NCI-H69 (cell line): ENCODE measurements at regions not wholly inside any gene's neighbourhood (a gene's known extent, or its start where the extent isn't known, plus 50 kb on each side); places are given as distances from the start of the nearest gene placed in this dataset.

Experiments used
- DNase-seq: peaks from one replicate; lab custom pipeline; 2025; lab: John Stamatoyannopoulos, UW

DNA sequence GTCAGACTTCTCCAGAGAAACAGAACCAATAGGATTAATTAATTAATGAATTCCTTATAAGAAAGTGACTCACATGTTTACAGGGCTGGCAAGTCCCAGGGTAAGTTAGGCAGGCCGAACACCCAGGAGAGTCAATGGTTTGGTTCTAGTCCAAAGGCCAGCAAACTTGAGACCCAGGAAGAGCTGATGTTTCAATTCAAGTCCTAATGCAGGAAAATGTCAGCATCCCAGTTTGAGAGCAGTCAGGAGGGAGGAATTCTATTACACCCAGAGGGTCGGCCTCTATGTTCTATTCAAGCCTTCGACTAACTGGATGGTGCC is 466.0 kb downstream of the INSC start:
- no peak for DNase-seq

DNA sequence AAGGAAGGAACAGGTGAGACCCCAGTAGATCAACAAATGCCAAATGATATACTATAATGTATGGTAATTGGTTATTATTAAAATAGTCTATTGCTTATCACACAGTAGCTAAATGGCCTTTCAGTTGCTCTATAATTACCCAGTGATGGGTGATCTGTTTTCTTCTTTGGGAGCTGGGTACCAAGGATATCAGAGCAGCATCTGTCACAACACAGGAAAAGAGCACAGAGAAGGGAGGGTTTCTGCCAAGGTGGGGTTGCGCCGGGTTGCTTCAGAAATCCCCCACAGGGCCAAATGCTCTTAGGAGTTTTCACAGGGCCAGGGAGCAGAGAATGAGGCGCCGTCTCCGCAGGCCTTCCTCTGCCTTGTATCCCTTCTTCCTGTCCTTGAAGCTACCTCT is 469.4 kb downstream of the INSC start:
- DNase-seq, result peak; percentile 89

DNA sequence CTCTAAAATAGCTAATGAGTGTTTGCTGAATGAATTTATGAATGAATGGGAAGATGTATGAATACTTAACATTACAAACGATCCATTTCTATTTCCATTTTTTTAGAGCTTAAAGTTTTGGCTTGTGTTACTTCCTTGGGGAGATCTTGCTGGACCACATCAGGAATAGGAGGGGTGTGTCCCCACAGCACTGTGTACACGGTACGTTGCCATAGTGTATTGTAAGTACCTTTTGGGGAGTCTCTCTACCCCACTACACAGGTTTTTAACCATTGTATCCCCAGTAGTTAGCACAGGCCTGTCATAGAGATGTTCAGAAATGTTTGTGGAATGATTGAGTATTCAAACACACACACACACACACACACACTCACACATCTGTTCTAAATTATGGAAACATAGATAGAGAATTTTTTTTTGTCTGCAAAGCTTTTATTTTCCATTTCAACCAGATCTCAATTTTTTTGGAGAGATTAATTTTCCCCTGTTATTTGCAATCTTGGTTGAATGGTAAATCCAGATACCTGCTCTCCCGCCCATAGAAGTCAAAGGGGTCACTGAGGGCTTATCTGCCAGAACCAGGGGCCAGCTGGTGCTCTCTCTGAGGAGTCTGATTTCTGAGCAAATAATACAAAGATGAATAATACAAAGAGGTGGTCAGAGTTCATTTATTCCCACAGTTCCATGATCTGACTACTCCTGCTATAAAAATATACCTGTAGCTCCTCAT is 471.0 kb downstream of the INSC start:
- DNase-seq, result peak; percentile 40

DNA sequence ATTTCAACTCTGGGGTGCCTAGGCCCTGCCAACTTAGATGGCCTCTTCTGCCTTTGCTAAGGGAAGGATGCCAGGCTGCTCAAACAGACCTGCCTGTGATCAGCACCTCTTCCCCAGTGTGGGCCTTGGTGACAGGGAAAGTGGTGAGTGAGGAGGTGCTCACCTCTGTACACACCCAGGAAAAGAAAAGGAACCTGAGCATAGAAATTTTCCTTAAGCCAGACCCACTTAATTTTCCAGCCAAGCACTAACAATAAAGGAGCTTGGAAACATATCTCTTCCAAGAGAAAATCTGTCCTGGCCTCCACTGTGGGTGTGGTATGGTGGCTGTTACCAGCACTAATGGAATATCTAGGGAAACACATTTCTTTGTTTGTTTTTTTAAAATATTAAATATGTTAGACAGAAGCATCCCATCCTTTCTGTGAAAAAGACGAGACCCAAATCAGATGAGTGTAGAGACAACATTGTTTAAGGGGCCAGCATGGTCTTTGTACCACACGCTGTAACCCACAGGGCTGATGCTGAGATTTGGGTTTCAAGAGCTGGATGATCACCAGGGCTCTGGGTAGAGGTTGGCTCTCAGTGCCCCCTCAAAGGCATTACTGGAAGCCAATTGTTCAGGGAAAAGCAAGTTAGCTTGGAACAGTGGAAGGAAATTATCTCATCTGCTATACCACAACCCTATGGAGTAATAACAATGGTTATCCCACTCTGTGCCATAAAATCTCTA is 472.2 kb downstream of the INSC start:
- DNase-seq, result no peak

DNA sequence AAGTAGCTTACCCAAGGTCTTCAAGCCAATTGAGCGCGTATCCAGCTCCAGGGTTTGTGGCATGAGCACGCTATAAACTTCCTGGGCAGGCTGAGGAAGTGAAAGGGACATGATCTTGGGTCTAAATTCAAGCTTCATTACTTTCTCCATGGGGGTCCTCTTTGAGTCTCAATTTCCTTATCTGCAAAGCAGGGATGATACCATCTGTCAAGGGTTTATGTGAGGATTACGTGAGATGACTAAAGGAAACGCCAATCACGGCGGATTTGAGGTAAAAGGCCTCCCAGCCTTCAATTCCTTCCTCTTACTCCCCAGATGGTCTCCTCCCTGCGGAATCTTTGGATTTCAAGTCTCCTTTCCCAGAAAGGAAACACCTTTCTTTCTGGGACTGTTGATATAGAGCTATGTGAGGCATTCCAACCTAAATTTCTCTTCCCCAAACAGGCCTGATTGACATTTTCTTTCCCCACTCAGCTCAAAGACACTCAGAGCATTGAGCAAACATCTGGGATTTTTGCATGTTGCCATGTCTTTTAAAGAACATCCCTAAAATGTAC is 474.4 kb downstream of the INSC start:
- peak; percentile 66 for DNase-seq

DNA sequence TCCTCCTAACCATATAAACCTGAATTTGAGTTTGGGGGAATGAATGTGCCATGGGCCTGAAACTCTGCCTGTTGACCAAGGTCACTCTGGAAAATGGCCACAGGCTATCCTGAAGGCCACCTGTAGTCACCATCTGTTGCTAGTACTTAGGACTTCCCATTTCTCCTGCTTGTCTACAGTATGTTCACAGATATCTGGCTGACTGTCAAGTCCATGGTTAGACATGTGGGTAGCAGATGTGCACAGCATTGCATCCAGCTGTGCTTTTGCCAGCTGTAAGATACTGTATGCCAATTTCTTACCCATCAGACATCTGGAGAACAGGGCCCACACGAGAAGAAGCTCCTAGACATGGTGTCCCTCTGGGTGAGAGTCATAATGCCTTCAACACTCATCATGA is 475.4 kb downstream of the INSC start:
- DNase-seq, result peak; percentile 92

DNA sequence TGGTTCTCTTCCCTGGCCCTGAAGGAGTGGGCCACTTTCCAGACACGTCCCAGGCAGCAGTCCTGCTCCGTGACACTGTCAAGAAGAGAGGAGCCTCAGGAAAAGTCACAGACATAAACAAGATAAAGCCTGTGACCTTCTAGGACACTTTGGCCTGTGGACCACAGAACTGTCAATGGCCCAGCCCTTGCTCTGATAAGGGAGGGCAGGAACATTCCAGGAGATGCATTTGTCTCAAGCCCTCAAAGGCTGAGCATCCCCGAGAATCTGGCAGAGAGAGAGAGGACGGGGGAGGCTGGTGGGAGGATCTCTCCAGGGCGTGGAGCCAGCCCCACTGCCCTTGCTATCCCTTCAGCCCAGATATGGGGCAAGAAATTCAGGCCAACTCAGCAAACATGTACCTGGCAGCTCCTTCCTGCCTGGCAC is 476.4 kb downstream of the INSC start:
- DNase-seq, result no peak

DNA sequence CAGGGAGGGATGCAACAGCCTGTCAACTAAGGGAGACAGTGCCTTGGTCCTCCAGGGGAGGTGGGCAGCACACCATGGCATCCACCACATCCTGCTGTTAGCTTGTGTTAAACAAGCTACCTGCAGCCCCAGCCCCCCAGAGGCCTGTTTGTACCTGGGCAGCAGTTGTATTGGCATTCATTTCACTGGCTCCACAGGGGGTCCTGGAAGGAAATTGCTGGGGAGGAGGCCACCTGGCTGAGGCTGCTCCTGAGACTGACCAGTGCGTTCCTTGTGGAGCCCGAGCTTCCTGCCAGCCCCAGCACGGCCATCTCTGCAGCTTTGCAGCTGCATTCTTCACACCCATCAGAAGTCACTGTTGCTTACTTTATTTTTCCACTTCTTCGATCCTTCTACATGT is 479.9 kb downstream of the INSC start:
- DNase-seq, result peak; percentile 63

DNA sequence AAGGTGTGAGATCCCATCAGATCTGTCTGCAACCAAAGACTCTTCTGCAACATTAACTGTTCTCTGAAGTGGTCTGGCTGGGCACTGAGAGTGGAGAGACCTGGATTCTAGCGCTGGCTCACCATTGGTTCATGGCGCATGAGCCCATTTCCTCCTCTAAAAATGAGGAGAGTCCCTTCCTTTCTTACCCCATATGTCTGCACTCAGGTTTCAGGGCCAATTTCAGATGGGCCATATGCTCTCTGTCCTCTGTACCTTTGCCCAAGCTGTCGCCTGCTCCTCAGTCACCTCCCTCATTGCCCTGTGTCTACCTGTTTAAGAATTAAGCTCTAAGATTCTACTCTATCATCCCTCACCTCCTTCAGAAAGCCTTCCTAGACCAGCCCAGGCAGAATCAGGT is 484.7 kb downstream of the INSC start:
- peak; percentile 20 for DNase-seq

DNA sequence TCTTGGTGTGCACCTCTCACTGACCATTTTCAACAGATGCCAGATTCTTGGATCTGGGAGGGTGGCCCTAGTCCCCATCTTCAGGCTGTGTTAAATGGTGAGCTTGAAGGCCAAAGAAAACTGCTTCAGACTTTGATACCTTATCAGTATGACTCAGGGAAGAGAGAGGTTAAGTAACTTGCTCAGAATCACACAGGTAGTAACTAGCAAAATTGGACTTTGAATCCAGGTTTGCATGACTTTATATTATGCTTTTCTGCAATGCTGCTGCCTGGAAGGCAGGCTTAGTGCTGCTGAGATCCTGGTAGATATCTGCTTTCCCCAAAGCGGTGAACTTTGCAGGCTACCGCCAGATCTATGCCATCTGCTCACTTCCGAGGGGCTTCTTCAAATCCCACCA is 487.3 kb downstream of the INSC start:
- no peak for DNase-seq

DNA sequence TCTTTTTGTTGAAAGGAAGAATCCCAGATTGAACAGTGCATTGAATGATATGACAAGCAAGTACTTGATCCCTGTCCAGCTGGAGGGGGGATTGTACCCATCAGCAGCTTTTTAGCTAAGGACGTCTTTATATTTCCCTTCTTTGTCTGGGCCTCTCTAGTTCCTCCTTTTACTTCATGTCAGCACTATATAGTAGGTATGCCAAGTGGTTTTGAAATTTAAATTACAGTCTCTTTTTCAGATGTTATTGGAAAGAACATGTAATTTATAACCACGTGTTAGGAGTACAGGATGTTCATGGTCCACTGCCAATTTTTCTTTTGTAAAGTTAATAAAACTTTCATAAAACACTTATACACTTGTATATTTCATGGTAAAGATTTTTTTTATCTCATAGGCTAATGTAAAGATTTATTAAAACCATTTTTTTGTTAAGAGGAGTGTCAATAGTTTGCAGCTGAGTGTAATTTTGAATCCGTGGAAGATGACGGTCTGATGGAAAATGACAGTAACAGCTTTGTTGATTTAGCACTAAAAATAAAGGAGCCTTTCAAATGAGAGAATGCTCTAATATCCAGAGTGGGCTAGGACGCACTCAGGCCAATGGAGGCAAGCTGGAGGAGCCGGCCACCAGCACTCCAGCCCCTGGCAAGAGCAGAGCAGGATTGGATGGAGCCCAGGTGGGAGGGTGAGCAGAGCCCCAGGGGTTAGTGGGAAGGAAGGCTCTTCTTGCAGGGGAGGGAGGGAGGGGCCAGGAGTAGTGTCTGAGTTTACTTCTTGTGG is 488.3 kb downstream of the INSC start:
- DNase-seq, result peak; percentile 84

DNA sequence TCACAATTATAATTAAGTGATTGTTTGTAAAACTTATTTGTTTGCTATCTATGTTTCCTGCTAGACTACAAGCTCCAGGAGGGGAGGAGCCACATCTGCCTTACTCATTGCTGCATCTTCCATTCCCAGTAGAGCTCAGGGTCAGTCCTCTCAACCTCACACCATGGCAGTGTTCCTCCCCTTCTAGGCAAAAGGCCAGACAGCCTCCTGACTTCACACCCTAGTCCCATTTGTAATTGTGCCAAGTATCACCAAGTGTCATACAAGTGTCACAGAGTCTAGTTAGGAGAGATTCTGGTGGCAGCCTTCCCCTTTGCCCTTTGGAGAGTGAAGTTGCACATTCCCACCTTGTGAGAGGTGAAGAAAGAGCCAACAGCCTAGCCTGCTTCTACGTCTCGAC is 490.4 kb downstream of the INSC start:
- DNase-seq, result peak; percentile 4

DNA sequence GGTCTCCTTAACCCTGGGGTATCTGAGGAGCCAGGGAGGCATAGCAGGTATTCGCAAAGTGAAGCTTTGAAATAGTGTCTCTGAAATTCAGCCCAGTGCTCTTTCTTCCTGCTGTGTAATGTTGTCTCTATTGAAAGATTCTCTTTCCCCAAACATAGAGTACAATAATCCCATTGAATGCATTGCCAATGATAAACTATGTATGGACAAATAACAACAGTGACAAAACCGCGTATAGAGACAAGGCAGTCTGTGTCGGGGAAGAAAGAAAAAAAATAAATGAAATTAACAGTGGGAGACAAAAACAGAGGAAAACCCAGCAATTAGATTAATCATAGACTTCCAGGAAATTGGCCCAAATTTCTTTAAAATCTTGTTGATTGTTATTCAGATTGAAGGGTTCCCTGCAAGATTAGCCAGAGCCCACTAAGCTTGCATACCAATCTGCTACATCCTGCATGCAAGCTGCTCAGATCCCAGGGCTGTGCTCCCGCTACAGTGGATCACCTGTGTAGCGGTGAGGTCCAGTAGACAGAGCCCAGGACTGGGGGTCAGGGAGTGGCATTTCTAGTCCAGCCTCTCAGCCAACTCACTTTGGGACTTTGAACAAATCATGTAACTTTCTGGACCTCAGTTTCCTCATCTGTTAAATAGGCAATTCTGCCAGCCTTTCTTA is 492.8 kb downstream of the INSC start:
- peak; percentile 10 for DNase-seq

DNA sequence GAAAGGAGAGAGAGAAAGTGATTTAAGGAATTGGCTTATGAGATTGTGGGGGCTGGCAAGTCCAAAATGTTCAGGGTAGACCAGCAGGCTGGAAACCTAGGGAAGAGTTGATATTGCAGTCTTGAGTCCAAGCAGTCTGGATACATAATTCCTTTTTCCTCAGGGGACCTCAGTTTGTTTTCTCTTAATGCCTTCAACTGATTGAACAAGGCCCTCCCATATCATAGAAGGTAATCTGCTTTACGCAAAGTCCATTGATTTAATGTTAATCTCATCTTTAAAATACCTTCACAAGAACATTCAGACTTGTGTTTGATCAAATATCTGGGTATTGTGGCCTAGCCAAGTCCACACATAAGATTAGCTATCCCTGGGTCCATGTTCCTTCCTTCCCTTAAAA is 494.7 kb downstream of the INSC start:
- DNase-seq, result no peak

DNA sequence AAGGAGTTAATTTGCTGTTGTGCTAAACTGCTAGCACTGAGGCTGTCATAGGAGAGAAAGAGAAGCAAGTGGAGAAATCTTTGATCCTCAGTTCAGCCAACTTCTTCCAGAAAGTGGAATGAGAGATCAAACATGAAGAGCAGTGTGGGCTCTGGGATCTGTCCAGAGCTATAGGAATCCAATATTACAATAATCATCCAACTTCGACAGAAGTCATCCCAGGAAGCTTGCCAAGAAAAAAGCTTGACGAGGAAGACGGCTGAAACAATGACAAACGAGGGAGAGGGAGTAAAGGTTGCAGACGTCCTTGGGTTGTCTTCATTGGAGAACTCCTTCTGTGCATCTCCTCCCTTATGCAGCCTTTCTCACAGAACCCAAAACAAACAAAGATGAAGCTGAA is 496.2 kb downstream of the INSC start:
- DNase-seq, result no peak

DNA sequence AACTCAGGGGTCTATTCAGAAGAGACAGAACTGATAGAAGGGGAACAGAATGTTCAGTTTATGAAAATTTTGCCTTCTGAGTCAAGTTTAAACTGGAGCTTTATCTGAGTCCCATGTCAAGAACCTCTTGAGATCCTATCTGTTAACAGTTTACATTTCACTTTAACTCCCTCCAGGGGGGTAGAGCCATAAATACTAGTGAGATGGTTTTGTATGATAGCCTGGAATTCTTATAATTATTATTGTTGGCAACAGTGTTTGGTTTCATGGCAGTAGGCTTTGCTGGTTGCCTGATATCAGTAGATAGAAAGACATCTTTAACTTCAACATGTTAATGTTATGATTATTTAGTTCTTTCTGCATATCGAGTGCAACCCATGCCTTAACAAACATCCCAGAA is 498.5 kb downstream of the INSC start:
- no peak for DNase-seq

DNA sequence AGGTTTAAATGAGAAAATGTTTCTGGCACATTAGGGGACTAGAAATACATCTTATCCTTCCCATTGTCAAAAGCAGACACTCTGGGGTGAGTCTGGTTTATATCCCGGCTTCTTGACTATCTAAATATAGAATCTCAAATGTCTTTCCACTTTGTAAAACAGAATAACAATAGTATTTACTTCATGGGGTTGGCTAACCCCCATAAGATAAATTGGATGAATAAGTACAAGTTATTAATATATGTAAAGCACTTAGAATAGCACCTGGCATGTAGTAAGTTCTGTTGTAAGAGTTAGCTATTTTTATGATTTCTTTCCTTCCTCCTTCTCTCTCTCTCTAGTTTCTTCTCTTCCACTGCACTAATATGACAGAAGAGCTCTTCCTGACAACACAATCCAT is 499.1 kb downstream of the INSC start:
- no peak for DNase-seq

DNA sequence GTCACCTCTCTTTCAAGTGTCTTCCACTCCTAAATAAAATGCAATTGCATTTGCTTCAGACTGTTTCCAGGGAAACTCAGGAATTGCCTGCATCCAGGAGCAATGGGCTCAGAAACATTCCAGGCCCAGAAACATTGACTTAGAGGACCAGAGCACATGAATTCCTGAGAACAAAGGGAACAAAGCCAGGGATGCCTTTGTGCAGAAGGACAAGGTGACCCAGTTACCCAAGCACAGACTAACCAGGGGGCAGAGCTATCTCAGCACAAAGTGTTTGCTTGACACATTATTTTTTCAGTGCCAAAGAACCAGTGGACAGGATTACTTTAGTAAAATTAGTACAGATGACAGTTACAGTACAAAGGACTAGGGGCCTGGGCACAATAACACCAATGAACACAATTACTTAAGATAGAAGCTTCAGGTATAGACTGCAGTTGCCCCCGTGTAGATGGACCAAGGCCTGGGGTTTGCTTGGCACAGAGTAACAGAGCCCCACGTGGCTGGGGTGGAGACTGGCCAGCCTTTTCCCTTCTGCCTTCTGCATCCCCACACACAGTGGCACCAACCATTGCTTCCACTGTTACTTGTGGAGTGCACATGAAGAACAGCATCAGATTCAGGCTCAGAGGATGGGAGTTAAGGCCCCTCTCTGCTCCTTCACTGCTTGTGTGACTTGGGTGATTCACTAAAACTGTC is 500.8 kb downstream of the INSC start:
- DNase-seq, result no peak

DNA sequence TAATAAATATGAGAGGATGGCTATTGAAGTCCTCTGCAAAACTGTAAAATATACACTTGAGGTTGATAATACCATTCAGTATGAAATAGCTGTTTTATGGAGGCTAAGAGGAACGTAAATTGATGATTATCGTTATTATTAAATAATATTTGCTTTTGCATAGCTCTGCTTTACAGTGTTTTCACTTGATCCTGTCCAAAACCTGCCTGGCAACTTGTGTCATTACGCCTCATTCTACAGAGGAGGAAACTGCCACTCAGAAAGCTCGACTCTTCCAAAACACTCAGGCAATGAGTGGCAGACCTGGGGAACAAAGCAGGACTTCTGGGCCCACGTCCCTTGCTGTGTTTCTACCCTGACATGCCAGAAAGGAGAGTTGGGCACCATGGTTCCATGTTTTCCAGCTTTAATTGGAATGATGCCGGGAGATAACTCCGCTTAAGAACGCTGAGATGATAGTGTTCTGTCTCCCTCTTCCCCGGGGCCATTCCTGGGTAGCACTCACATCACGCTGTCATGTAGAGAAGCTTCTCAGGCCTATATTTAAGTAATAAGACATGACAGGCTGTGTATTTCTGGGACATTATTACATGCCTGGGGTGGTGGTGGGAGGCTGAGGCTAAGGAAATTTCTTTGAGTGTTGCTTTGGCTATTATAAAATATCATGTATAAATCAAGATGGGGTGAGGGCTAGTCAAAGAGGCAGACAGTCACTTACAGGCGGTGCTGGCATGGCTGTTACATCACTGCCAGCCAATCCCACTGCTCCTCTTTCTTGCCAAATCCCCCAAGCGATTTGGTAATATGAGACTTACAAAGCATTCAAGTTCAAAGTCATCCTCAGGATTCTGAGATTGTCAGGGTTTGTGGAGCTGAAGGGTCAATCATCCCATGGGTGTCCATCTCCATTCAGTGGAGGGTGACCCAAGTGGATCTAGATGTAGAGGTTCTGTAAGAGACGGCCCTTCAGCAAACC is 501.7 kb downstream of the INSC start:
- no peak for DNase-seq

DNA sequence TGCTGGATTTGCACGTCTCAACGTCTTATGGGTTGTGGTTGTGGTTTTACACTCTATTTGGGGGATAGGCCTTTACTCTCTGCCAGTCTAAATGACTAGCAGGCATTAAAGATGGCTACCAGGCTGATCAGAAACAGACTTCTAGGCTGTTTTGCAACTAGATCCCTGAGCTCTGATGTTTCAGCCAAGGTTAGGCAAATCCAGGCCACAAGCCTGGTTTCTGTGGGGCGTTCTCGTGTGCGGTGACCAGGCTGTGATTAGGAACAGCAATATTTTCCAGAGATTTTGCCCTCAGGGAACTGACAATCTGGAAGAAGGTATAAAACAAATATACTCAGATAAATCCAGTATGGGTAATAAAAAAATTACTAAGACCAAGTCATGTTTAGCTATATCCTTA is 502.4 kb downstream of the INSC start:
- DNase-seq, result no peak
